NT2/D1 (cell line): ENCODE measurements at regions not wholly inside any gene's neighbourhood (a gene's known extent, or its start where the extent isn't known, plus 50 kb on each side); places are given as distances from the start of the nearest gene placed in this dataset.

Source experiments
- DNase-seq: peaks from one replicate; pipeline ENCODE4 v3.0.0-alpha.2; 2011; ENCODE audit warnings: low read depth, low spot score
- H3K27me3 ChIP-seq: 2 replicates; pipeline ENCODE4 v1.6.0; 2011; ENCODE audit warnings: mild to moderate bottlenecking; ENCODE audit not compliant: insufficient read length, insufficient read depth
- H3K36me3 ChIP-seq: 2 replicates; pipeline ENCODE4 v1.6.1; 2011; ENCODE audit warnings: mild to moderate bottlenecking, low read length, mixed read lengths; ENCODE audit not compliant: insufficient read depth, insufficient read length
- H3K4me1 ChIP-seq: 2 replicates; pipeline ENCODE4 v1.5.1; 2011; ENCODE audit not compliant: insufficient read depth, insufficient read length
- H3K4me3 ChIP-seq: 2 replicates; pipeline ENCODE4 v1.5.1; 2011; ENCODE audit warnings: low read depth; ENCODE audit not compliant: insufficient read length
- H3K9ac ChIP-seq: 2 replicates; pipeline ENCODE4 v1.6.0; 2011; ENCODE audit warnings: low read depth; ENCODE audit not compliant: insufficient read length
- H3K9me3 ChIP-seq: 2 replicates; pipeline ENCODE4 v1.5.1; 2011; ENCODE audit warnings: mild to moderate bottlenecking, low read length; ENCODE audit not compliant: insufficient read depth
- SUZ12 ChIP-seq: IDR thresholded peaks from 2 replicates; pipeline ENCODE4 v1.6.1; 2011; ENCODE audit not compliant: insufficient read length, insufficient read depth; ENCODE audit errors: extremely low read depth
- YY1 ChIP-seq: IDR thresholded peaks from 2 replicates; pipeline ENCODE4 v1.6.1; 2011; ENCODE audit not compliant: insufficient read length, insufficient read depth
- ZNF274 ChIP-seq: IDR thresholded peaks from 2 replicates; pipeline ENCODE4 v1.6.1; 2011; ENCODE audit warnings: mild to moderate bottlenecking, low read depth, low read length

GRCh38 chr6:100093405-100093804 lies 99.4 kb upstream of the MCHR2 start:
- H3K9me3 ChIP-seq: no peaks in the 10 kb centered on the region
- no peaks in the 10 kb centered on the region for H3K27me3 ChIP-seq
- no peak overlapping the region for H3K9ac ChIP-seq
- no peak for TF ChIP-seq ZNF274
- TF ChIP-seq SUZ12: no peak
- no peak for TF ChIP-seq YY1
- DNase-seq: no peak
- no peak overlapping the region for H3K4me3 ChIP-seq
- H3K4me1 ChIP-seq: no peaks in the 10 kb centered on the region
- H3K36me3 ChIP-seq: peaks cover 3% of the 10 kb centered on the region

- H3K4me1 ChIP-seq: no peaks in the 10 kb centered on the region
- H3K9me3 ChIP-seq: no peaks in the 10 kb centered on the region
- H3K9ac ChIP-seq: no peak overlapping the region
- H3K4me3 ChIP-seq: no peak overlapping the region
- no peak for TF ChIP-seq ZNF274
- TF ChIP-seq YY1: no peak
- no peaks in the 10 kb centered on the region for H3K36me3 ChIP-seq
- H3K27me3 ChIP-seq: no peaks in the 10 kb centered on the region
- no peak for DNase-seq
Measured at GRCh38 chr6:100088009-100088408, 94.0 kb upstream of the MCHR2 start.

- Histone ChIP-seq H3K4me1 (no peaks in the 10 kb centered on the region), H3K9me3 (no peaks in the 10 kb centered on the region), H3K27me3 (no peaks in the 10 kb centered on the region), H3K4me3 (no peak overlapping the region), H3K36me3 (no peaks in the 10 kb centered on the region), H3K9ac (no peak overlapping the region)
- DNase-seq: no peak
- TF ChIP-seq YY1 (no peak), ZNF274 (no peak), SUZ12 (no peak)
Measured at GRCh38 chr6:100084991-100085364, 91.0 kb upstream of the MCHR2 start.

- no peaks in the 10 kb centered on the region for H3K27me3 ChIP-seq
- H3K9ac ChIP-seq: no peak overlapping the region
- no peaks in the 10 kb centered on the region for H3K9me3 ChIP-seq
- TF ChIP-seq SUZ12 (no peak), YY1 (no peak), ZNF274 (no peak)
- no peak for DNase-seq
- H3K36me3 ChIP-seq: no peaks in the 10 kb centered on the region
- no peaks in the 10 kb centered on the region for H3K4me1 ChIP-seq
- H3K4me3 ChIP-seq: no peak overlapping the region
Measured at GRCh38 chr6:100084316-100084990, 90.4 kb upstream of the MCHR2 start.

GRCh38 chr6:100078509-100078908 lies 84.5 kb upstream of the MCHR2 start:
- H3K4me3 ChIP-seq: no peak overlapping the region
- no peaks in the 10 kb centered on the region for H3K9me3 ChIP-seq
- H3K36me3 ChIP-seq: no peaks in the 10 kb centered on the region
- H3K4me1 ChIP-seq: no peaks in the 10 kb centered on the region
- no peaks in the 10 kb centered on the region for H3K27me3 ChIP-seq
- peak; percentile 9 for DNase-seq
- TF ChIP-seq SUZ12: no peak
- no peak for TF ChIP-seq ZNF274
- no peak for TF ChIP-seq YY1
- no peak overlapping the region for H3K9ac ChIP-seq

GRCh38 chr6:100065348-100065747 lies 71.3 kb upstream of the MCHR2 start:
- no peaks in the 10 kb centered on the region for H3K27me3 ChIP-seq
- no peaks in the 10 kb centered on the region for H3K36me3 ChIP-seq
- H3K4me3 ChIP-seq: no peak overlapping the region
- no peak overlapping the region for H3K9ac ChIP-seq
- H3K9me3 ChIP-seq: peaks cover 4% of the 10 kb centered on the region; the same call in 1 of the 2 replicates
- DNase-seq: no peak
- H3K4me1 ChIP-seq: no peaks in the 10 kb centered on the region
- no peak for TF ChIP-seq YY1
- TF ChIP-seq ZNF274: no peak
- no peak for TF ChIP-seq SUZ12

- Histone ChIP-seq H3K4me3 (no peak overlapping the region), H3K4me1 (no peaks in the 10 kb centered on the region), H3K9ac (no peak overlapping the region), H3K36me3 (no peaks in the 10 kb centered on the region), H3K27me3 (no peaks in the 10 kb centered on the region), H3K9me3 (no peaks in the 10 kb centered on the region)
- DNase-seq: no peak
- TF ChIP-seq ZNF274 (no peak), YY1 (no peak), SUZ12 (no peak)
Measured at GRCh38 chr6:100062621-100063020, 68.6 kb upstream of the MCHR2 start.

- Histone ChIP-seq H3K9me3 (no peaks in the 10 kb centered on the region), H3K27me3 (no peaks in the 10 kb centered on the region), H3K9ac (no peak overlapping the region), H3K4me3 (no peak overlapping the region), H3K36me3 (no peaks in the 10 kb centered on the region), H3K4me1 (no peaks in the 10 kb centered on the region)
- no peak for DNase-seq
- TF ChIP-seq ZNF274 (no peak), YY1 (no peak), SUZ12 (no peak)
Measured at GRCh38 chr6:100057941-100058340, 63.9 kb upstream of the MCHR2 start.
